GM12872 (cell line): ENCODE measurements at regions not wholly inside any gene's neighbourhood (a gene's known extent, or its start where the extent isn't known, plus 50 kb on each side); places are given as distances from the start of the nearest gene placed in this dataset.

Source experiments
- CTCF ChIP-seq: IDR thresholded peaks from 3 replicates; pipeline ENCODE4 v1.5.1; 2011; ENCODE audit warnings: low read depth, mild to moderate bottlenecking, low read length, moderate library complexity; ENCODE audit not compliant: insufficient read depth

DNA sequence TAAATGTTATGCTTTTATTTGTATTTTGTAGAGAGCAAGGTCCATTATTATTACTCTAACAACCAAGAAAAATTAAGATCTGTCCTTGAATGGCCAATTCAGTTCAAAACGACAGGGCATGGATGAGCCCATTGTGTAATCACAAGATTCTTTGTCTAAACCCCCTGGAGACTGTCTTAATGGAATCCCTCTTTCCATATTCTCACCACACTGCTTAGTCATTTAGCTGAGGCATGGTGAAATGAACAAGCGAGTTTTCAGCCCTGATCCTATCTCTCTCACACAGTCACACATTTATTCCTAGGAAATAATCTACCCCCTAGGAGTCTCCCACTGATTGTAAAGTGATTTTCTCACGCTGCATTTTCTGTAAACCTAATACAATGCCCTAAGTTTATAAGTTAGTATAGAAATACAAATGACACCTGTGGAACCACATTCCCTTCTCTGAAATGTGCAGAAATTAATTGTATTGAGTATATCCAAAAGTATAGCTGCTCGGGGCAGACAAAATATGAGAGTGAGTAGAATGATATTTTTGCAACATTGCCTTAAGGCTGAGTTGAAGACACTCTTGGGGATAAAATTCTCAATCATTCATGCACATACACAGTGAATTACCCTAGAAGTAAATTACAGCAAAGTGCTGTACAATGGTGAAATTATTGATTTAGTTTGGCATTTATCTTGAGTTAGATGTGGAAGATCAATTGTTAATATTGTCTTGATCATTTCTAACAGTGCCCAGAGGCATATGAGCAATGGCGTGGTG lies 119.7 kb upstream of the PCDH7 start:
- TF ChIP-seq CTCF, result no peak

DNA sequence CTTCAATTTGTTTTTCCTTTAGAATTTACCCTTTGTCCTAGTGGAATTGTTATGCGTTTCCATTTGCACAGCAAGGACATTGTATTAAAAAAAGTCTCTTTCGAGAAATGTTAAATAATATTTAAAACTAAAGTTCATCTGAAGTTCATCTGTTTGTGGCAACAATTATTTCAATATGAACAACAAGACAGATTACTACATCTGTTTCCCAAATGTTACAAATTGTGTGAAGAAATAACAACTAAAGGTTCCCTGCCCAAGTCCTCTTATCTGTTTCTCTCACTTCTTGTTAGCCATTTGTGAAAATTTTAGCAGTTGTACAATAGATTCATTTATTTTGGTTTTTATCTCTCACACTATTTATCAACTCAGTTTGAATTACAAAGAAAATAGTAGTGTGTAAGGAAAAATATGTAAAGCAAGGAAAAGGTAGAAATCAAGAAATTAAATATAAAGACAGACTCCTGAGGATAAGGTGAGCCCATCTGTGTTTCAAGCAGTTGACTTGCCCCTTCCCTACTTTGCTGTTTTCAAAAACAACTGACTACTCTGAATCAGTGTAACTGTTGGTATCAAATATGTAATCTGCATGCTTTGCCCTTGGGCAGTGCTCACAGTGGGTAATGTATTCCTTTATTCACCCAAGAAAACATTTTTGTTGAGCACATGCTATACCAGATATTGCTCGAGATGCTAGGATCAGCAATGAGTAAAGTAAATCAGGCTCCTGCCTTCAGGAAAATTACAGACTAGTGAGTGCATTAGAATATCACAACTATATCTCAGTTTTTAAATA lies 118.9 kb upstream of the PCDH7 start:
- no peak for TF ChIP-seq CTCF

DNA sequence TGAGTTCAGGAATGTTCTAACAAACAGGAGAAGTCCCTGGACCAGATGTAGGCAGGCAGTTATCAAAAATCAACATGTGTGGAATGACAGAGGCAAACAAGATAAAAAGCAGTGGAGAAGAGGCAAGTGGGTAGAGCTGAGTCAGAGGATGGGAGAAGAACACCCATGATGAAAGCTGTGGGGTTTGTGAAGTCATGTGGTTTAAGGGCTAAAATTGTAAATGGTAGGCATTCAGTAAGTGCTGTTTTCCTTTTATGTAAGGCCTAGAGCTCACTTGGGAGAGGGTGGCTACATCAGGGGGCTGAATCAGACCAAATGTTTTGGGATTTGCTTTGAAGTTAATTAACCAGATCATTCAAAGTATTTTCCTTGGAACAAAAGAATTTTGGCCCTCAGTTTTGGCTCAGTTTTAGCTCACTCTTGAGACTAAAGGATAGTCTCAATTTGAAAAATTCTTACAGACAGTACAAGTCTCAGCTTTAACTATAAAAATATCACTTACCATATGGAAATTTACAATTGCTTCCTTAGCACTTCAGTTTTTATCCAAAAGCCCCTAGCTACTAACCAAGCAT lies 114.5 kb upstream of the PCDH7 start:
- no peak for TF ChIP-seq CTCF

DNA sequence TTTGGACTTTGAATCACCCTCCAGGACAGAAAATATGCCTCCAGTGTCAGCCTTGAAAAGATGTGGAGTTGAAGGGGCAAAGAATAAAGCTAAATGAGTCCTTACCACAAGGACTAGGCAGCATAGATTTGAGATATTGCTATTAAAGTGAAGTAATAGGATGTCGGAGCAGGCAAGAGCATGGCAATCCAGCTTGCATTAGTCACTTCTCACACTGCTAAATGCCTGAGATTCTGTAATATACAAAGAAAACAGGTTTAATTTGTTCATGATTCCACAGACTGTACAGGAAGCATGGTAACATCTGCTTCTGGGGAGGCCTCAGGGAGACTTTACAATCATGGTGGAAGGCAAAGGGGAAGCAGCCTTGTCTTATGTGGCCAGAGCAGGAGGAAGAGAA lies 109.8 kb upstream of the PCDH7 start:
- TF ChIP-seq CTCF, result no peak

GRCh38 chr4:30614771-30615170 lies 105.4 kb upstream of the PCDH7 start:
- TF ChIP-seq CTCF, result no peak

DNA sequence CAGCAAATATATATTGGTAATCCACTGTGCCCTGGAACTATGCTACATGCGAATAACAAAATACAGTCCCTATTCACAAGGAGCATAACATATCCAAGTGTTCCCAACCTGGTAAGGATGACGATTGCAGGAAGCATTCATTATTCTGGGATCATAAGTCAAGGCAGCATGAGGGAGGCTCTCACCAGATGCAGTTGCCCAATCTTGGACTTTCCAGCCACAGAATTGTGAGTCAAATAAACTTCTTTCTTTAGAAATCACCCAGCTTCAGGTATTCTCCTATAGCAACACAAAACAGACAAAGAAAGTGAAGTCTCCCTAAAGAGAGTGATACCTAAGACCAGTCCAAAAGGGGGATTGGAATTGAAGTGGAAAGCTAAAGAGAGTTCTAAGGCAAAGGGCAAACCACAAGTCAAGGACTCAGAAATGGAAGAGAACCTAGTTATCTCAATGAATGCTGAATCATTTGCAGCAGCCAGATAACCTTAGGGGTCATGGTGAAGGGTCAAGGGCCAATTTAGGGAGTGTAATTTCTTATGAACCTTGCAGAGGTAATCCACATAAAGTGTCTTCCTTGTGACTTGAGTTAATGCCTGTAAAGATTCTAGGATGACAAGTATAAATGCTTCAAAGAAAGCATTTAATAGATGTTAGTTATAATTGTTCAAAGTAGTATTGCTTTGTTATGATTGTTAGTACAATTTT lies 103.1 kb upstream of the PCDH7 start:
- TF ChIP-seq CTCF, result no peak

DNA sequence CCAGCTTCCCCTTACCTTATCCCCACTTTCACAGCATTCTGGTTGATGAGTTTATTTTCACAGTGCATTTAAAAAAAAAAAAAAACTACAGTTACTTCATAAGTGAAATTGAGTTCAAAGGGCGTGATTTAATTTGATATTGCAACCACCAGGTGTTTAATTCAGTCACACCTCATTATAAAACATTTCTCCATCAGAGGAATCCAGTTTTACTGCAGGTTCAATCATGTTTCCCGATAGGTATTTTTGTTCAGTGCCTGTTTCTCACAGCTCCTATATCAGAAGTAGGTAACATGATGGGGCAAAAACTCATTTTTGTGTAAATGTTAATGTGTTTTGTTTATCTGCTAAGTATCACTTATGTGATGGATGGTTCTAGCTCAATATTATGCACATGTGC lies 102.3 kb upstream of the PCDH7 start:
- no peak for TF ChIP-seq CTCF
